SIG-M5 (cell line): ENCODE measurements at regions not wholly inside any gene's neighbourhood (a gene's known extent, or its start where the extent isn't known, plus 50 kb on each side); places are given as distances from the start of the nearest gene placed in this dataset.
"Not testable (repeated sequence)": the region's sequence is repeated elsewhere in the genome, so short reads cannot be mapped to it uniquely, and the experiment has no call there.

Source experiments
- DNase-seq: peaks from one replicate; lab custom pipeline; 2025; lab: John Stamatoyannopoulos, UW

- DNase-seq: no peak
These were observed 407.3 kb upstream of the PPP2R3A start for GRCh38 chr3:135558150-135558783.

- no peak for DNase-seq
These were observed 406.6 kb upstream of the PPP2R3A start for GRCh38 chr3:135558906-135559305.

- no peak for DNase-seq
These were observed 405.7 kb upstream of the PPP2R3A start for GRCh38 chr3:135559802-135560201.

- no peak for DNase-seq
These were observed 404.7 kb upstream of the PPP2R3A start for GRCh38 chr3:135560847-135561246.

- DNase-seq: no peak
These were observed 400.8 kb upstream of the PPP2R3A start for GRCh38 chr3:135564696-135565095.

GRCh38 chr3:135565546-135565945 is 400.0 kb upstream of the PPP2R3A start:
- DNase-seq: no peak

- DNase-seq: no peak
These were observed 398.3 kb upstream of the PPP2R3A start for GRCh38 chr3:135567223-135567622.

- no peak for DNase-seq
These were observed 388.8 kb upstream of the PPP2R3A start for GRCh38 chr3:135576751-135577150.

- no peak for DNase-seq
These were observed 383.7 kb upstream of the PPP2R3A start for GRCh38 chr3:135581806-135582205.

- no peak for DNase-seq
These were observed 382.7 kb upstream of the PPP2R3A start for GRCh38 chr3:135582800-135583199.

GRCh38 chr3:135596563-135596962 is 369.0 kb upstream of the PPP2R3A start:
- no peak for DNase-seq

GRCh38 chr3:135597855-135598254 is 367.7 kb upstream of the PPP2R3A start:
- DNase-seq: no peak

GRCh38 chr3:135598597-135598996 is 366.9 kb upstream of the PPP2R3A start:
- DNase-seq: no peak

GRCh38 chr3:135604512-135604911 is 361.0 kb upstream of the PPP2R3A start:
- DNase-seq: not testable (repeated sequence)

- DNase-seq: no peak
These were observed 347.4 kb upstream of the PPP2R3A start for GRCh38 chr3:135618123-135618522.

GRCh38 chr3:135621184-135621920 is 344.2 kb upstream of the PPP2R3A start:
- DNase-seq: no peak

GRCh38 chr3:135622215-135622614 is 343.3 kb upstream of the PPP2R3A start:
- DNase-seq: no peak

GRCh38 chr3:135622656-135623055 is 342.9 kb upstream of the PPP2R3A start:
- no peak for DNase-seq

- no peak for DNase-seq
These were observed 342.0 kb upstream of the PPP2R3A start for GRCh38 chr3:135623558-135623957.

GRCh38 chr3:135627057-135627456 is 338.5 kb upstream of the PPP2R3A start:
- DNase-seq: no peak

GRCh38 chr3:135629701-135630408 is 335.7 kb upstream of the PPP2R3A start:
- no peak for DNase-seq

GRCh38 chr3:135632556-135633065 is 332.9 kb upstream of the PPP2R3A start:
- DNase-seq: no peak

GRCh38 chr3:135633078-135633477 is 332.4 kb upstream of the PPP2R3A start:
- no peak for DNase-seq
